HFFc6 (cell line): ENCODE measurements at regions not wholly inside any gene's neighbourhood (a gene's known extent, or its start where the extent isn't known, plus 50 kb on each side); places are given as distances from the start of the nearest gene placed in this dataset.
A peak's percentile ranks its signal among the peaks of the same experiment; 100 is the strongest.
"Not testable (repeated sequence)": the region's sequence is repeated elsewhere in the genome, so short reads cannot be mapped to it uniquely, and the experiment has no call there.

ENCODE experiments used
- DNase-seq: peaks from one replicate; pipeline ENCODE4 v3.0.0-alpha.2; 2018
- H3K27ac Mint-ChIP-seq: 2 replicates; pipeline ENCODE4 v1.8.0; 2020; ENCODE audit warnings: mild to moderate bottlenecking, mixed read lengths
- H3K27me3 Mint-ChIP-seq: 2 replicates; pipeline ENCODE4 v1.8.0; 2021; ENCODE audit warnings: mild to moderate bottlenecking, moderate library complexity, mixed read lengths; ENCODE audit not compliant: insufficient read depth
- H3K36me3 Mint-ChIP-seq: 2 replicates; pipeline ENCODE4 v1.8.0; 2021; ENCODE audit warnings: low read depth, mixed read lengths
- H3K4me1 Mint-ChIP-seq: 2 replicates; pipeline ENCODE4 v1.8.0; 2020; ENCODE audit warnings: low read depth, mixed read lengths
- H3K4me3 Mint-ChIP-seq: 2 replicates; pipeline ENCODE4 v1.8.0; 2020; ENCODE audit warnings: mild to moderate bottlenecking, moderate library complexity, mixed read lengths
- H3K9me3 Mint-ChIP-seq: 2 replicates; pipeline ENCODE4 v1.8.0; 2020; ENCODE audit warnings: mild to moderate bottlenecking, mixed read lengths
- CTCF ChIP-seq: fragments of 200-600 bp; sonication (generic); IDR thresholded peaks from 2 replicates; pipeline ENCODE4 v1.5.0; 2021; ENCODE audit warnings: antibody characterized with exemption, mild to moderate bottlenecking

GRCh38 chr5:145661737-145662485 lies 173.2 kb downstream of the PRELID2 start:
- H3K4me3 Mint-ChIP-seq: no peak overlapping the region
- H3K9me3 Mint-ChIP-seq: no peaks in the 10 kb centered on the region
- TF ChIP-seq CTCF: no peak
- no peaks in the 10 kb centered on the region for H3K4me1 Mint-ChIP-seq
- H3K27ac Mint-ChIP-seq: no peak overlapping the region
- H3K36me3 Mint-ChIP-seq: no peaks in the 10 kb centered on the region
- DNase-seq: no peak
- H3K27me3 Mint-ChIP-seq: 0 out of 2 replicates have a peak, but pooled peaks cover 2% of the 10 kb centered on the region

DNA sequence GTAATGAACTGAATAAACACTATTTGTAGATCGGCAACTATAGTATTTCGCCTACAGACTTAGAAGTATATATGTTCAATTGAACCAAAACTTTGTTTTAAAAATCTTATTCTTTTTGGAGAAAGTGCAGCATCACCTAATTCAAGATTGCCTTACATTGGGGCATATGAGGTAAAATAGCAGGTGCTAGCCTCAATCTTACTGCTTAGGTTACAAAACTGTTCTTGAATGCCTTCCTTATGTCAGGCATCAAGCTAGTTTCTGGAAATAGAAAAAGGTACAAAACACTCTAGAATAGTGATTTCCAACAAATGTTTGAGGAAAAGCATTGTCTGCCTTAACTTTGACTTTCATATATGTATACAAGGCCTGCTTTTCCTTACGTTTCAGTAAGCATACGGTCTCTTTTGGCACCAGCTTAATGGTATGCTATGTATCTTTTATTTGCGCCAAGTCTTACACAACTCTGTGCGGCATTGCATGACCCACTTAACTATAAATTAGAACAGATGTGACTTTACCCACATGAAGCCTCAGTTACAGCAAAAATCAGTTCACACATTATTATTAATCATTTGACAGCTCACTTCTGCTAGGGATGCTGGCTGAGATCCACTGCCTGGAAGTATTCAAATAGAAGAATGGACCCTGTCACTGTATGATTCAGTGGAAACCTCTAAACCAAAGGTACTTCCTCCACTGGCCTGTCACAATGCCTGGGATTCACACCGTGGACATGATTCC lies 174.1 kb downstream of the PRELID2 start:
- H3K4me1 Mint-ChIP-seq: no peaks in the 10 kb centered on the region
- peaks cover 1% of the 10 kb centered on the region; the same call in 1 of the 2 replicates for H3K9me3 Mint-ChIP-seq
- H3K36me3 Mint-ChIP-seq: peaks cover under 1% of the 10 kb centered on the region; the same call in 1 of the 2 replicates
- 0 out of 2 replicates have a peak, but pooled peaks cover 2% of the 10 kb centered on the region for H3K27me3 Mint-ChIP-seq
- no peak for DNase-seq
- no peak for TF ChIP-seq CTCF
- H3K4me3 Mint-ChIP-seq: no peak overlapping the region
- H3K27ac Mint-ChIP-seq: no peak overlapping the region

GRCh38 chr5:145658435-145658834 lies 176.7 kb downstream of the PRELID2 start:
- DNase-seq: no peak
- Mint-ChIP-seq H3K4me3 (no peak overlapping the region), H3K36me3 (peaks cover 13% of the 10 kb centered on the region), H3K4me1 (no peaks in the 10 kb centered on the region), H3K27me3 (no peaks in the 10 kb centered on the region), H3K27ac (no peak overlapping the region), H3K9me3 (peaks cover 12% of the 10 kb centered on the region)
- TF ChIP-seq CTCF: no peak

GRCh38 chr5:145652700-145653099 lies 182.4 kb downstream of the PRELID2 start:
- not testable (repeated sequence) for H3K4me1 Mint-ChIP-seq, H3K27ac Mint-ChIP-seq, H3K4me3 Mint-ChIP-seq, H3K27me3 Mint-ChIP-seq, DNase-seq
- Mint-ChIP-seq H3K9me3 (peaks cover 31% of the 10 kb centered on the region), H3K36me3 (peaks cover 30% of the 10 kb centered on the region)

GRCh38 chr5:145647137-145647536 lies 188.0 kb downstream of the PRELID2 start:
- H3K4me1 Mint-ChIP-seq, H3K27ac Mint-ChIP-seq, DNase-seq, H3K27me3 Mint-ChIP-seq, H3K4me3 Mint-ChIP-seq: not testable (repeated sequence)
- H3K36me3 Mint-ChIP-seq: peaks cover 23% of the 10 kb centered on the region
- peaks cover 18% of the 10 kb centered on the region for H3K9me3 Mint-ChIP-seq

DNA sequence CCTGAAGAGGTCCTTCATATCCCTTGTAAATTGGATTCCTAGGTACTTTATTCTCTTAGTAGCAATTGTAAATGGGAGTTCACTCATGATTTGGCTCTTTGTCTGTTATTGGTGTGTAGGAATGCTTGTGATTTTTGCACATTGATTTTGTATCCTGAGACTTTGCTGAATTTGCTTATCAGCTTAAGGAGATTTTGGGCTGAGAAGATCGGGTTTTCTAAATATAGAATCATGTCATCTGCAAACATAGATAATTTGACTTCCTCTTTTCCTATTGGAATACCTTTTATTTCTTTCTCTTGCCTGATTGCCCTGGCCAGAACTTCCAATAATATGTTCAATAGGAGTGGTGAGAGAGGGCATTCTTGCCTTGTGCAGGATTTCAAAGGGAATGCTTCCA lies 191.9 kb downstream of the PRELID2 start:
- DNase-seq, H3K4me1 Mint-ChIP-seq, H3K4me3 Mint-ChIP-seq, H3K27me3 Mint-ChIP-seq, H3K27ac Mint-ChIP-seq: not testable (repeated sequence)
- Mint-ChIP-seq H3K9me3 (peaks cover 11% of the 10 kb centered on the region), H3K36me3 (peaks cover 14% of the 10 kb centered on the region; the same call in 1 of the 2 replicates)

- Mint-ChIP-seq H3K27ac (peak overlapping the region; percentile 2; the same call in 1 of the 2 replicates), H3K36me3 (no peaks in the 10 kb centered on the region), H3K27me3 (no peaks in the 10 kb centered on the region; the same call in 1 of the 2 replicates), H3K4me3 (no peak overlapping the region), H3K4me1 (peaks cover 27% of the 10 kb centered on the region), H3K9me3 (no peaks in the 10 kb centered on the region; the same call in 1 of the 2 replicates)
- peak; percentile 10 for DNase-seq
- TF ChIP-seq CTCF: no peak
These were observed 197.7 kb downstream of the PRELID2 start for GRCh38 chr5:145637396-145637795.
